Upper lobe of right lung (tissue), 1 donor: ENCODE measurements at regions not wholly inside any gene's neighbourhood (a gene's known extent, or its start where the extent isn't known, plus 50 kb on each side); places are given as distances from the start of the nearest gene placed in this dataset.

ENCODE experiments used
- ATAC-seq: fragments of 200-7000 bp; cut with Tn5 transposase; one replicate; pipeline ENCODE4 v1.9.1; 2020; ENCODE audit warnings: mild to moderate bottlenecking, moderate library complexity
- DNase-seq: peaks from one replicate; pipeline ENCODE4 v3.0.0-alpha.2; 2020
- H3K27ac ChIP-seq: fragments of 200-600 bp; one replicate; pipeline ENCODE4 v1.8.0; 2022
- H3K27me3 ChIP-seq: fragments of 200-600 bp; one replicate; pipeline ENCODE4 v1.8.0; 2022; ENCODE audit warnings: mild to moderate bottlenecking
- H3K36me3 ChIP-seq: fragments of 200-600 bp; one replicate; pipeline ENCODE4 v1.8.0; 2022
- H3K4me1 ChIP-seq: fragments of 200-600 bp; one replicate; pipeline ENCODE4 v1.8.0; 2022
- H3K4me3 ChIP-seq: fragments of 200-600 bp; one replicate; pipeline ENCODE4 v1.8.0; 2022; ENCODE audit warnings: mild to moderate bottlenecking
- H3K9me3 ChIP-seq: fragments of 200-600 bp; one replicate; pipeline ENCODE4 v1.8.0; 2022
- CTCF ChIP-seq: fragments of 200-600 bp; IDR thresholded peaks from one replicate; pipeline ENCODE4 v1.8.0; 2022; ENCODE audit warnings: antibody characterized with exemption
- intact Hi-C: fragments of 100-400 bp; cut with DNase I; formaldehyde crosslinking; loops from one replicate; pipeline ENCODE4 v1.11.0; 2022
- donor health status: DM: no; HTN: yes; CAD: no; lungs with severe emphysema.

- no peaks in the 10 kb centered on the region for H3K9me3 ChIP-seq
- DNase-seq (no peak), ATAC-seq (no peak)
- no peaks in the 10 kb centered on the region for H3K4me1 ChIP-seq
- intact Hi-C loops = no loop called here
- H3K27me3 ChIP-seq = no peaks in the 10 kb centered on the region
- no peak overlapping the region for H3K27ac ChIP-seq
- no peaks in the 10 kb centered on the region for H3K36me3 ChIP-seq
- no peak for TF ChIP-seq CTCF
- no peak overlapping the region for H3K4me3 ChIP-seq
These were observed 104.4 kb downstream of the SEC23IP start for GRCh38 chr10:119996944-119997343.

GRCh38 chr10:119997429-119997828 is 104.9 kb downstream of the SEC23IP start:
- Histone ChIP-seq H3K4me3 (no peak overlapping the region), H3K27ac (no peak overlapping the region), H3K9me3 (no peaks in the 10 kb centered on the region), H3K27me3 (no peaks in the 10 kb centered on the region), H3K4me1 (no peaks in the 10 kb centered on the region), H3K36me3 (no peaks in the 10 kb centered on the region)
- DNase-seq = no peak
- no peak for ATAC-seq
- TF ChIP-seq CTCF = no peak
- intact Hi-C loops = no loop called here

GRCh38 chr10:120002785-120003184 is 110.3 kb downstream of the SEC23IP start:
- H3K27me3 ChIP-seq = peaks cover 8% of the 10 kb centered on the region
- intact Hi-C loops = no loop called here

GRCh38 chr10:120005207-120006201 is 113.0 kb downstream of the SEC23IP start:
- peaks cover 8% of the 10 kb centered on the region for H3K27me3 ChIP-seq
- H3K4me1 ChIP-seq = no peaks in the 10 kb centered on the region
- ATAC-seq (no peak), DNase-seq (no peak)
- H3K4me3 ChIP-seq = no peak overlapping the region
- intact Hi-C loops = no loop called here
- no peaks in the 10 kb centered on the region for H3K36me3 ChIP-seq
- no peak for TF ChIP-seq CTCF
- no peaks in the 10 kb centered on the region for H3K9me3 ChIP-seq
- no peak overlapping the region for H3K27ac ChIP-seq

More at GRCh38 chr10:120002785-120003184, 110.3 kb downstream of the SEC23IP start:
- TF ChIP-seq CTCF = no peak
- DNase-seq (no peak), ATAC-seq (no peak)
- no peak overlapping the region for H3K4me3 ChIP-seq
- H3K4me1 ChIP-seq = no peaks in the 10 kb centered on the region
- H3K27ac ChIP-seq = no peak overlapping the region
- H3K9me3 ChIP-seq = no peaks in the 10 kb centered on the region
- no peaks in the 10 kb centered on the region for H3K36me3 ChIP-seq

- peaks cover 21% of the 10 kb centered on the region for H3K27me3 ChIP-seq
- TF ChIP-seq CTCF = no peak
- no peaks in the 10 kb centered on the region for H3K4me1 ChIP-seq
- H3K27ac ChIP-seq = no peak overlapping the region
- ATAC-seq (no peak), DNase-seq (no peak)
- no peak overlapping the region for H3K4me3 ChIP-seq
- intact Hi-C loops = no loop called here
- H3K36me3 ChIP-seq = no peaks in the 10 kb centered on the region
- H3K9me3 ChIP-seq = no peaks in the 10 kb centered on the region
These were observed 114.7 kb downstream of the SEC23IP start for GRCh38 chr10:120007261-120007660.
